ENCODE measurements at regions not wholly inside any gene's neighbourhood (a gene's known extent, or its start where the extent isn't known, plus 50 kb on each side); places are given as distances from the start of the nearest gene placed in this dataset.

DNA sequence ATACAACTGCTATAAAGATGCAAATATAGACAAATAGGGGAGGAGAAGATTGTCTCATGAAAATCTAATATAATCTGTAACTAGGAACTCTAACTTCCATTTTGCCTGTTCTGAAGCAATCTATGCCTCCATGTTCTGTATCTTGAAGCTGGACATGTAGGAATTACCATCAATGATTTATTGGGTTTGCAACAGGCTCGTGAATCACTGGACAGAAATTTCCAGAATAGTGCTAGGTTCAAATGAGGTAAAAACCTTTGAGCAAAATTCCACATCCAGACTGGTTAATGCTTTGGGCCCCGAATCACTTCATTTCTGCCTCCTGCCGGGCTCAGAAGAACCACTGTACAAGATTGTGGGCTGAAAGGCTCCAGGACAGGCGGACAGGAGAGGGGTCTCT is 110.7 kb upstream of the CTTNBP2NL start:
- Histone ChIP-seq H3K36me3 (no peaks in the 10 kb centered on the region), H3K27ac (no peak overlapping the region), H3K4me1 (no peaks in the 10 kb centered on the region), H3K9me3 (no peaks in the 10 kb centered on the region), H3K4me3 (no peak overlapping the region), H3K27me3 (replicated peaks in 1 of 7) (peaks cover 0 to 23% (median 0%) of the 10 kb centered on the region in 7 donors)
- TF ChIP-seq POLR2A (IDR thresholded peaks at IDR 0.05) (no peak), POLR2AphosphoS5 (IDR thresholded peaks at IDR 0.05) (no peak)
- TF ChIP-seq, protein P1, sequence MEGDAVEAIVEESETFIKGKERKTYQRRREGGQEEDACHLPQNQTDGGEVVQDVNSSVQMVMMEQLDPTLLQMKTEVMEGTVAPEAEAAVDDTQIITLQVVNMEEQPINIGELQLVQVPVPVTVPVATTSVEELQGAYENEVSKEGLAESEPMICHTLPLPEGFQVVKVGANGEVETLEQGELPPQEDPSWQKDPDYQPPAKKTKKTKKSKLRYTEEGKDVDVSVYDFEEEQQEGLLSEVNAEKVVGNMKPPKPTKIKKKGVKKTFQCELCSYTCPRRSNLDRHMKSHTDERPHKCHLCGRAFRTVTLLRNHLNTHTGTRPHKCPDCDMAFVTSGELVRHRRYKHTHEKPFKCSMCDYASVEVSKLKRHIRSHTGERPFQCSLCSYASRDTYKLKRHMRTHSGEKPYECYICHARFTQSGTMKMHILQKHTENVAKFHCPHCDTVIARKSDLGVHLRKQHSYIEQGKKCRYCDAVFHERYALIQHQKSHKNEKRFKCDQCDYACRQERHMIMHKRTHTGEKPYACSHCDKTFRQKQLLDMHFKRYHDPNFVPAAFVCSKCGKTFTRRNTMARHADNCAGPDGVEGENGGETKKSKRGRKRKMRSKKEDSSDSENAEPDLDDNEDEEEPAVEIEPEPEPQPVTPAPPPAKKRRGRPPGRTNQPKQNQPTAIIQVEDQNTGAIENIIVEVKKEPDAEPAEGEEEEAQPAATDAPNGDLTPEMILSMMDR (IDR thresholded peaks at IDR 0.05 in 8 of 11, conservative IDR thresholded peaks at IDR 0.05 in 3 of 11), result no peak
- intact Hi-C loops (cut with DNase I; ENCODE audit: low total_unique reads), result no loop called here
- 67 to 75% (median 72%) methylated on average over 4 of the region's 4 CpGs for WGBS, 5 donors
- no peak for DNase-seq

DNA sequence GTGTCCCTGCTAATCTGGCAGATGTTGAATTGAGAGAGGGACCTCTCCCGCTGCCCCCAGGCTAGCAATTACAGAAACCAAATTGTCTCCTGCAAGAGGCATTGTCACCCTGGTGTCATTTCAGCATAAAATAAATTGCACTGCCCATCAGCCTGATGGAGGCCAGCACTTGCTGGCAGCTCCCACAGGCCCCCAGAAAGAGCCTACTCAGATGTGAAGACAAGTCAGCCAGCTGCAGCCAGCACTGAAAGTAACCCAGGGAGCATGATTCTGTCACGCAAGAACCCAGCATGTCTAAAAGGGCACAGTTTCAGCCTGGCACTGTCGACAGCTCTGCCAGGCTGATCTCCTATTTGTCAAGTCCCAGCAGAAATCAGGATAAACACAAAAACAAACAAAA is 110.3 kb upstream of the CTTNBP2NL start:
- intact Hi-C loops (cut with DNase I; ENCODE audit: low total_unique reads), result no loop called here
- Histone ChIP-seq H3K4me3 (no peak overlapping the region), H3K4me1 (no peaks in the 10 kb centered on the region), H3K27me3 (replicated peaks in 1 of 7) (peaks cover 0 to 19% (median 0%) of the 10 kb centered on the region in 7 donors), H3K9me3 (no peaks in the 10 kb centered on the region), H3K36me3 (no peaks in the 10 kb centered on the region), H3K27ac (no peak overlapping the region)
- TF ChIP-seq POLR2A (IDR thresholded peaks at IDR 0.05), result no peak
- TF ChIP-seq, protein P1 (IDR thresholded peaks at IDR 0.05 in 8 of 11, conservative IDR thresholded peaks at IDR 0.05 in 3 of 11), result no peak
- TF ChIP-seq POLR2AphosphoS5 (IDR thresholded peaks at IDR 0.05), result no peak
- no peak for DNase-seq
- WGBS, 5 donors, result 61 to 76% (median 67%) methylated on average over 3 of the region's 3 CpGs

- no peaks in the 10 kb centered on the region for H3K4me1 ChIP-seq
- TF ChIP-seq POLR2A (IDR thresholded peaks at IDR 0.05), result no peak
- no peak for TF ChIP-seq POLR2AphosphoS5 (IDR thresholded peaks at IDR 0.05)
- TF ChIP-seq, protein P1 (IDR thresholded peaks at IDR 0.05 in 8 of 11, conservative IDR thresholded peaks at IDR 0.05 in 3 of 11), result no peak
- H3K36me3 ChIP-seq, result no peaks in the 10 kb centered on the region
- no peak overlapping the region for H3K27ac ChIP-seq
- no peak for DNase-seq
- peaks cover 0 to 24% (median 9%) of the 10 kb centered on the region in 8 donors for H3K9me3 ChIP-seq
- WGBS, 5 donors, result 70 to 83% (median 81%) methylated on average over 5 of the region's 5 CpGs
- intact Hi-C loops (cut with DNase I; ENCODE audit: low total_unique reads), result no loop called here
- no peak overlapping the region for H3K4me3 ChIP-seq
- peaks cover 0 to 5% (median 0%) of the 10 kb centered on the region in 7 donors for H3K27me3 ChIP-seq (replicated peaks in 1 of 7)
Measured at GRCh38 chr1:112296908-112297307, 99.1 kb upstream of the CTTNBP2NL start.

DNA sequence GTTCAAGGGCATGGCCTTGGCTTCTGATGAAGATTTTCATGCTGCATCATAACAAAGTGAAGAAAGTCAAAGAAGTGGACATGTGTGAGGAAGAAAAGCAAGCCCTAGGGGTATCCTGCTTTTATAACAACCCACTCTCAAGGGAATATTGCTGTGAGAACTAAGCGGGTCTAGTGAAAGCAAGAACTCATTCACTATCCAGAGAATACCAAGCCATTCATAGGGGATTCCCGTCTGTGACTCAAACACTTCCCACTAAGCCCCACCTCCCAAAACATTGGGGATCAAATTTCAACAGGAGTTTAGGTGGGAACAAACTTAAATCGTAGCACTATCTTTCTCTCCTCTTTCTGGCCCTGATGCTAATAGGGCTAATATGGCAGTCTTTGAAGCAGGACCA is 98.5 kb upstream of the CTTNBP2NL start:
- Histone ChIP-seq H3K9me3 (peaks cover 0 to 24% (median 9%) of the 10 kb centered on the region in 8 donors), H3K27me3 (replicated peaks in 1 of 7) (peaks cover 0 to 5% (median 0%) of the 10 kb centered on the region in 7 donors), H3K27ac (no peak overlapping the region), H3K4me3 (no peak overlapping the region), H3K4me1 (no peaks in the 10 kb centered on the region), H3K36me3 (no peaks in the 10 kb centered on the region)
- intact Hi-C loops (cut with DNase I; ENCODE audit: low total_unique reads), result no loop called here
- DNase-seq, result no peak
- WGBS, 5 donors, result 54 to 66% (median 62%) methylated on average over 3 of the region's 3 CpGs
- no peak for TF ChIP-seq POLR2AphosphoS5 (IDR thresholded peaks at IDR 0.05)
- no peak for TF ChIP-seq POLR2A (IDR thresholded peaks at IDR 0.05)
- TF ChIP-seq, protein P1 (IDR thresholded peaks at IDR 0.05 in 8 of 11, conservative IDR thresholded peaks at IDR 0.05 in 3 of 11), result no peak
